Right lung (tissue), 2 donors: ENCODE measurements at regions not wholly inside any gene's neighbourhood (a gene's known extent, or its start where the extent isn't known, plus 50 kb on each side); places are given as distances from the start of the nearest gene placed in this dataset.
A peak's percentile ranks its signal among the peaks of the same experiment; 100 is the strongest.
"Not testable (repeated sequence)": the region's sequence is repeated elsewhere in the genome, so short reads cannot be mapped to it uniquely, and the experiment has no call there.

ENCODE experiments used
- DNase-seq, 2 donors: peaks; one replicate each; pipeline ENCODE4 v3.0.0-alpha.2; 2013

- not testable (repeated sequence) for DNase-seq
These were observed 52.0 kb downstream of the SYT15B start for GRCh38 chr10:47711428-47711827.

GRCh38 chr10:47710443-47710842 lies 52.9 kb downstream of the SYT15B start:
- DNase-seq, result not testable (repeated sequence)

GRCh38 chr10:47705698-47706414 lies 57.5 kb downstream of the SYT15B start:
- peak; percentile 9 to 17 for DNase-seq

GRCh38 chr10:47701285-47701684 lies 62.1 kb downstream of the SYT15B start:
- not testable (repeated sequence) for DNase-seq

- not testable (repeated sequence) for DNase-seq
These were observed 63.5 kb downstream of the SYT15B start for GRCh38 chr10:47699854-47700253.

- not testable (repeated sequence) for DNase-seq
These were observed 67.2 kb downstream of the SYT15B start for GRCh38 chr10:47696170-47696569.

GRCh38 chr10:47695149-47695548 lies 68.2 kb downstream of the SYT15B start:
- DNase-seq, result not testable (repeated sequence)

GRCh38 chr10:47690304-47690703 lies 73.1 kb downstream of the SYT15B start:
- DNase-seq, result not testable (repeated sequence)

GRCh38 chr10:47683826-47684475 lies 79.4 kb downstream of the SYT15B start:
- not testable (repeated sequence) for DNase-seq

GRCh38 chr10:47681638-47681990 lies 81.8 kb downstream of the SYT15B start:
- DNase-seq, result not testable (repeated sequence)

GRCh38 chr10:47680848-47681637 lies 82.3 kb downstream of the SYT15B start:
- not testable (repeated sequence) for DNase-seq

- not testable (repeated sequence) for DNase-seq
These were observed 87.3 kb downstream of the SYT15B start for GRCh38 chr10:47676102-47676501.

GRCh38 chr10:47675577-47675976 lies 87.8 kb downstream of the SYT15B start:
- DNase-seq, result not testable (repeated sequence)

- DNase-seq, result not testable (repeated sequence)
These were observed 90.3 kb downstream of the SYT15B start for GRCh38 chr10:47673128-47673527.

GRCh38 chr10:47670857-47671256 lies 92.5 kb downstream of the SYT15B start:
- DNase-seq, result not testable (repeated sequence)

- not testable (repeated sequence) for DNase-seq
These were observed 101.3 kb downstream of the SYT15B start for GRCh38 chr10:47661955-47662577.

GRCh38 chr10:47656732-47657131 lies 106.7 kb downstream of the SYT15B start:
- DNase-seq, result not testable (repeated sequence)

GRCh38 chr10:47654161-47654560 lies 109.2 kb downstream of the SYT15B start:
- DNase-seq, result not testable (repeated sequence)

- DNase-seq, result not testable (repeated sequence)
These were observed 114.8 kb downstream of the SYT15B start for GRCh38 chr10:47648594-47648993.

GRCh38 chr10:47647523-47648101 lies 115.8 kb downstream of the SYT15B start:
- DNase-seq, result not testable (repeated sequence)

- peak; percentile 1 to 50 for DNase-seq
These were observed 116.6 kb downstream of the SYT15B start for GRCh38 chr10:47646686-47647273.
